ENCODE measurements at regions not wholly inside any gene's neighbourhood (a gene's known extent, or its start where the extent isn't known, plus 50 kb on each side); places are given as distances from the start of the nearest gene placed in this dataset.
A peak's percentile ranks its signal among the peaks of the same experiment; 100 is the strongest.

DNA sequence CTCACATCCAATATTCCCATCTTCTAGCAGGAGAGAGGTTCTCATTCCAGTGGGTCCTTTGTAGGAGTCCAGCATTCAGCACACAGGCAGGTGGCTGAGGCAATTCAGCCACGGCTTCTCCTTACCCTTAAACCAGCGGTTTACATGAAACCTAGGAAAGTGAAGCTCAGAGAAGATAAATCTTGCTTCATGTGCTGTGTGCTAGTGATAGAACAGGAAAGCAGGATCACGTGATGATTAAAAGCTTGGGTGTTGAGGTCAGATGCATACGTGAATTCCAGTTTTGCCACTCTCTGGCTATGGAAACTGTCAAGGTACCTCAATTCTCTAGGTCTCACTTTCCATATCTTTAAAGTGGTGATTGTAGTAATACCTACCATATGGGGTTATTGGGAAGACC is 331.6 kb downstream of the INSC start (continued):
- TF ChIP-seq, protein P1, sequence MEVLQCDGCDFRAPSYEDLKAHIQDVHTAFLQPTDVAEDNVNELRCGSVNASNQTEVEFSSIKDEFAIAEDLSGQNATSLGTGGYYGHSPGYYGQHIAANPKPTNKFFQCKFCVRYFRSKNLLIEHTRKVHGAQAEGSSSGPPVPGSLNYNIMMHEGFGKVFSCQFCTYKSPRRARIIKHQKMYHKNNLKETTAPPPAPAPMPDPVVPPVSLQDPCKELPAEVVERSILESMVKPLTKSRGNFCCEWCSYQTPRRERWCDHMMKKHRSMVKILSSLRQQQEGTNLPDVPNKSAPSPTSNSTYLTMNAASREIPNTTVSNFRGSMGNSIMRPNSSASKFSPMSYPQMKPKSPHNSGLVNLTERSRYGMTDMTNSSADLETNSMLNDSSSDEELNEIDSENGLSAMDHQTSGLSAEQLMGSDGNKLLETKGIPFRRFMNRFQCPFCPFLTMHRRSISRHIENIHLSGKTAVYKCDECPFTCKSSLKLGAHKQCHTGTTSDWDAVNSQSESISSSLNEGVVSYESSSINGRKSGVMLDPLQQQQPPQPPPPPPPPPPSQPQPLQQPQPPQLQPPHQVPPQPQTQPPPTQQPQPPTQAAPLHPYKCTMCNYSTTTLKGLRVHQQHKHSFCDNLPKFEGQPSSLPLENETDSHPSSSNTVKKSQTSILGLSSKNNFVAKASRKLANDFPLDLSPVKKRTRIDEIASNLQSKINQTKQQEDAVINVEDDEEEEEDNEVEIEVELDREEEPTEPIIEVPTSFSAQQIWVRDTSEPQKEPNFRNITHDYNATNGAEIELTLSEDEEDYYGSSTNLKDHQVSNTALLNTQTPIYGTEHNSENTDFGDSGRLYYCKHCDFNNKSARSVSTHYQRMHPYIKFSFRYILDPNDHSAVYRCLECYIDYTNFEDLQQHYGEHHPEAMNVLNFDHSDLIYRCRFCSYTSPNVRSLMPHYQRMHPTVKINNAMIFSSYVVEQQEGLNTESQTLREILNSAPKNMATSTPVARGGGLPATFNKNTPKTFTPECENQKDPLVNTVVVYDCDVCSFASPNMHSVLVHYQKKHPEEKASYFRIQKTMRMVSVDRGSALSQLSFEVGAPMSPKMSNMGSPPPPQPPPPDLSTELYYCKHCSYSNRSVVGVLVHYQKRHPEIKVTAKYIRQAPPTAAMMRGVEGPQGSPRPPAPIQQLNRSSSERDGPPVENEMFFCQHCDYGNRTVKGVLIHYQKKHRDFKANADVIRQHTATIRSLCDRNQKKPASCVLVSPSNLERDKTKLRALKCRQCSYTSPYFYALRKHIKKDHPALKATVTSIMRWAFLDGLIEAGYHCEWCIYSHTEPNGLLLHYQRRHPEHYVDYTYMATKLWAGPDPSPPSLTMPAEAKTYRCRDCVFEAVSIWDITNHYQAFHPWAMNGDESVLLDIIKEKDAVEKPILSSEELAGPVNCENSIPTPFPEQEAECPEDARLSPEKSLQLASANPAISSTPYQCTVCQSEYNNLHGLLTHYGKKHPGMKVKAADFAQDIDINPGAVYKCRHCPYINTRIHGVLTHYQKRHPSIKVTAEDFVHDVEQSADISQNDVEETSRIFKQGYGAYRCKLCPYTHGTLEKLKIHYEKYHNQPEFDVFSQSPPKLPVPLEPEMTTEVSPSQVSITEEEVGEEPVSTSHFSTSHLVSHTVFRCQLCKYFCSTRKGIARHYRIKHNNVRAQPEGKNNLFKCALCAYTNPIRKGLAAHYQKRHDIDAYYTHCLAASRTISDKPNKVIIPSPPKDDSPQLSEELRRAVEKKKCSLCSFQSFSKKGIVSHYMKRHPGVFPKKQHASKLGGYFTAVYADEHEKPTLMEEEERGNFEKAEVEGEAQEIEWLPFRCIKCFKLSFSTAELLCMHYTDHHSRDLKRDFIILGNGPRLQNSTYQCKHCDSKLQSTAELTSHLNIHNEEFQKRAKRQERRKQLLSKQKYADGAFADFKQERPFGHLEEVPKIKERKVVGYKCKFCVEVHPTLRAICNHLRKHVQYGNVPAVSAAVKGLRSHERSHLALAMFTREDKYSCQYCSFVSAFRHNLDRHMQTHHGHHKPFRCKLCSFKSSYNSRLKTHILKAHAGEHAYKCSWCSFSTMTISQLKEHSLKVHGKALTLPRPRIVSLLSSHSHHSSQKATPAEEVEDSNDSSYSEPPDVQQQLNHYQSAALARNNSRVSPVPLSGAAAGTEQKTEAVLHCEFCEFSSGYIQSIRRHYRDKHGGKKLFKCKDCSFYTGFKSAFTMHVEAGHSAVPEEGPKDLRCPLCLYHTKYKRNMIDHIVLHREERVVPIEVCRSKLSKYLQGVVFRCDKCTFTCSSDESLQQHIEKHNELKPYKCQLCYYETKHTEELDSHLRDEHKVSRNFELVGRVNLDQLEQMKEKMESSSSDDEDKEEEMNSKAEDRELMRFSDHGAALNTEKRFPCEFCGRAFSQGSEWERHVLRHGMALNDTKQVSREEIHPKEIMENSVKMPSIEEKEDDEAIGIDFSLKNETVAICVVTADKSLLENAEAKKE (CRISPR knock-in tag; IDR thresholded peaks at IDR 0.05): no peak

DNA sequence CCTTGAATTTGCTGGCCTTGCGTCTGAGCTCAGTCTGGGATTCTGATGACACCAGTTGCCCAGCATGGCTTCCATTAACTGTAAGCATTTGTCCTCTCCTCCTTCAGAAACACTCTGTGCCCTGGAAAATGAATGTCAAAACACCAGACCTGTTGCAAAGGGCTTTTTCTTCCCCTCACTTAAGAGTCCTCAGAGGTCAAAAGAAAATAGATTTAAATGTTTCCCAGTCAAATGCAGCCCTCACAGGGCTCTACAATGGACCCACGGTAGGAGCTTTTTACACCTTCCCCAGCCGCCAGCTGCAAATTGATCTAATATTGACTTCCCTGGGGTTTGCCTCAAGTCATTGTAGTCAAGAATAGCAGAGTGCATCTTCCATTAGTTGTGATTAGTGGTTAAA is 332.2 kb downstream of the INSC start:
- H3K4me3 Mint-ChIP-seq: no peak overlapping the region
- no peak overlapping the region for H3K27ac Mint-ChIP-seq
- H3K4me1 ChIP-seq (ENCODE audit: insufficient read depth): no peaks in the 10 kb centered on the region
- no peaks in the 10 kb centered on the region for H3K9me3 Mint-ChIP-seq
- peaks cover 8% of the 10 kb centered on the region; the same call in 2 of the 3 replicates for H3K4me1 Mint-ChIP-seq
- H3K79me2 ChIP-seq (replicated peaks; ENCODE audit: insufficient read depth): no peaks in the 10 kb centered on the region
- no peaks in the 10 kb centered on the region for H4K20me1 ChIP-seq (replicated peaks; ENCODE audit: insufficient read depth)
- H3K27me3 Mint-ChIP-seq (ENCODE audit: insufficient read depth, low read depth, poor library complexity): no peaks in the 10 kb centered on the region
- H3K4me2 ChIP-seq: no peak overlapping the region
- ATAC-seq (peak; percentile 68), DNase-seq (ENCODE audit: low spot score) (no peak)
- H3K36me3 Mint-ChIP-seq (ENCODE audit: low read depth): no peaks in the 10 kb centered on the region
- no peaks in the 10 kb centered on the region for H3F3A ChIP-seq (replicated peaks; ENCODE audit: low read depth)
- no peaks in the 10 kb centered on the region for H3K27me3 ChIP-seq (ENCODE audit: insufficient read depth)
- H3K36me3 ChIP-seq (ENCODE audit: insufficient read depth): no peaks in the 10 kb centered on the region
- no peak overlapping the region for H3K4me3 ChIP-seq
- H2AFZ ChIP-seq: peak overlapping the region; percentile 47; the same call in 1 of the 2 replicates
- TF ChIP-seq, protein P1 (CRISPR knock-in tag; IDR thresholded peaks at IDR 0.05): no peak
- no peak for TF ChIP-seq STAT1 (IDR thresholded peaks at IDR 0.05; ENCODE audit: unreplicated experiment)
- no peak for TF ChIP-seq EZH2 (IDR thresholded peaks at IDR 0.05; ENCODE audit: low read depth, unreplicated experiment)
- TF ChIP-seq ZNF114 (CRISPR knock-in tag; IDR thresholded peaks at IDR 0.05): no peak
- TF ChIP-seq ZNF331 (CRISPR knock-in tag; IDR thresholded peaks at IDR 0.05; ENCODE audit: low read depth): no peak
- H3K9me2 ChIP-seq (ENCODE audit: insufficient read depth): no peaks in the 10 kb centered on the region; the same call in 1 of the 2 replicates
- no peak overlapping the region for H3K27ac ChIP-seq (ENCODE audit: low read depth)
